ENCODE measurements at regions not wholly inside any gene's neighbourhood (a gene's known extent, or its start where the extent isn't known, plus 50 kb on each side); places are given as distances from the start of the nearest gene placed in this dataset.

DNA sequence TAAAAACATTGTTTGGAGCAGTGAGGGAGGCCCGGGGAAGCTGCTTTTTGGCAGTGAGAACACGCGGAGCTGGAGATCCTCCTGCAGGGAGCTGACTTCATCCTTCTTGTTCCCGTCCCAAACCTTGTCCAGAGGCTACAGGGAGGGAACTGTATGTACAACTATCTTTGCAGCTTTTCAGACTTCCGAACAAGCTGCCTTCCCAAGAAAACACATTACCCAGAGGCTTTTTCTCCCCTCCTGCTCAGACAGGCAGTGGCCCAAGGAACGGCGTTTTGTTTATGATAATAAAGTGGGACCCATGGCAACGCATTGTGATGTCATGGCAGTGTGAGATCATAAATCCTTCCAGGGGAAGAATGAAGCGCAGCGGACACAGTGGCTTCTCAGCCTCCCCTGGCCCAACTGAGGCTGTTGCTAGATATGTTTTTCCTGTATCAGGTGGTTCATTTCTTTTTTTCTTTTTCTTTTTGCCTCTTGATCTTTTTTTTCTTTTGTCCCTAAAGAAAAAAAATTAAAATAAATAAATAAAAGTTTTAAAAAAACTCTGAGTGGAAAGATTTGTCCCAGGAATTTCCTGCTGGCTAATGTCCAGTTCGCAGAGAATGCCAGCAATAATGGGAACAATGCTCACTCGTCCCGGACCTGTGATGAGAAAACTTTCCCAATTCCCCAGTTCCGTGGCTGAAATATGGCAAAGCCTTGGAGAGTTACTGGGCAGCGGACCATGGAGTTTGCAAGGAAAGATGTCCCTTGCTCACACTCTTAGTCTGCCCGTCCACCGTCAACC is 103.4 kb upstream of the MAP1LC3B2 start:
- peaks cover 13% of the 10 kb centered on the region for H3K4me1 ChIP-seq (ENCODE audit: control insufficient read depth, insufficient read depth, low read length)
- intact Hi-C loops (cut with micrococcal nuclease): no loop called here
- H3K4me1 Mint-ChIP-seq: peaks cover 0 to 5% of the 10 kb centered on the region in 2 donors
- no peaks in the 10 kb centered on the region for H3K36me3 Mint-ChIP-seq
- H3K4me3 ChIP-seq (ENCODE audit: low read length): no peak overlapping the region
- no peak for ATAC-seq
- H3K9me3 ChIP-seq (ENCODE audit: control insufficient read depth, insufficient read depth, low read length): no peaks in the 10 kb centered on the region
- H3K36me3 ChIP-seq (ENCODE audit: control insufficient read depth, insufficient read depth, low read length): no peaks in the 10 kb centered on the region
- no peak overlapping the region for H3K27ac Mint-ChIP-seq
- no peaks in the 10 kb centered on the region for H3K27me3 ChIP-seq (ENCODE audit: control insufficient read depth, insufficient read depth, low read length)
- peaks cover 5 to 13% of the 10 kb centered on the region in 2 donors for H3K27me3 Mint-ChIP-seq (ENCODE audit: low read depth in 2 of 2)
- TF ChIP-seq CTCF (IDR thresholded peaks at IDR 0.05): no peak
- no peak overlapping the region for H3K27ac ChIP-seq (ENCODE audit: low read length)
- no peaks in the 10 kb centered on the region for H3K9me3 Mint-ChIP-seq
- no peak overlapping the region for H3K4me3 Mint-ChIP-seq
- no peak for DNase-seq
- 65% methylated on average over 17 of the region's 17 CpGs for WGBS (ENCODE audit: insufficient coverage)

GRCh38 chr12:116456330-116457082 is 102.7 kb upstream of the MAP1LC3B2 start:
- Histone ChIP-seq H3K27ac (ENCODE audit: low read length) (no peak overlapping the region), H3K36me3 (ENCODE audit: control insufficient read depth, insufficient read depth, low read length) (no peaks in the 10 kb centered on the region), H3K4me3 (ENCODE audit: low read length) (no peak overlapping the region), H3K9me3 (ENCODE audit: control insufficient read depth, insufficient read depth, low read length) (no peaks in the 10 kb centered on the region), H3K27me3 (ENCODE audit: control insufficient read depth, insufficient read depth, low read length) (no peaks in the 10 kb centered on the region), H3K4me1 (ENCODE audit: control insufficient read depth, insufficient read depth, low read length) (peaks cover 13% of the 10 kb centered on the region)
- DNase-seq (no peak), ATAC-seq (no peak)
- 83% methylated on average over 13 of the region's 15 CpGs for WGBS (ENCODE audit: insufficient coverage)
- H3K4me3 Mint-ChIP-seq: no peak overlapping the region
- peaks cover 0 to 5% of the 10 kb centered on the region in 2 donors for H3K4me1 Mint-ChIP-seq
- no peak for TF ChIP-seq CTCF (IDR thresholded peaks at IDR 0.05)
- H3K36me3 Mint-ChIP-seq: no peaks in the 10 kb centered on the region
- no peak overlapping the region for H3K27ac Mint-ChIP-seq
- peaks cover 5 to 13% of the 10 kb centered on the region in 2 donors for H3K27me3 Mint-ChIP-seq (ENCODE audit: low read depth in 2 of 2)
- no peaks in the 10 kb centered on the region for H3K9me3 Mint-ChIP-seq
- intact Hi-C loops (cut with micrococcal nuclease): no loop called here

GRCh38 chr12:116458492-116458891 is 100.7 kb upstream of the MAP1LC3B2 start:
- Histone ChIP-seq H3K4me3 (ENCODE audit: low read length) (no peak overlapping the region), H3K27me3 (ENCODE audit: control insufficient read depth, insufficient read depth, low read length) (no peaks in the 10 kb centered on the region), H3K36me3 (ENCODE audit: control insufficient read depth, insufficient read depth, low read length) (no peaks in the 10 kb centered on the region), H3K27ac (ENCODE audit: low read length) (no peak overlapping the region), H3K4me1 (ENCODE audit: control insufficient read depth, insufficient read depth, low read length) (peaks cover 4% of the 10 kb centered on the region), H3K9me3 (ENCODE audit: control insufficient read depth, insufficient read depth, low read length) (no peaks in the 10 kb centered on the region)
- H3K9me3 Mint-ChIP-seq: no peaks in the 10 kb centered on the region
- H3K27me3 Mint-ChIP-seq (ENCODE audit: low read depth in 2 of 2): peaks cover 5 to 13% of the 10 kb centered on the region in 2 donors
- peaks cover 0 to under 1% of the 10 kb centered on the region in 2 donors for H3K4me1 Mint-ChIP-seq
- WGBS (ENCODE audit: insufficient coverage): 94% methylated on average over 11 of the region's 12 CpGs
- DNase-seq (no peak), ATAC-seq (no peak)
- no peaks in the 10 kb centered on the region for H3K36me3 Mint-ChIP-seq
- H3K4me3 Mint-ChIP-seq: no peak overlapping the region
- no peak overlapping the region for H3K27ac Mint-ChIP-seq
- TF ChIP-seq CTCF (IDR thresholded peaks at IDR 0.05): no peak
- intact Hi-C loops (cut with micrococcal nuclease): no loop called here

Measured in natural killer cell (primary cell).